Naive thymus-derived CD8-positive, alpha-beta T cell (primary cell): ENCODE measurements at regions not wholly inside any gene's neighbourhood (a gene's known extent, or its start where the extent isn't known, plus 50 kb on each side); places are given as distances from the start of the nearest gene placed in this dataset.

Experiments used
- ATAC-seq, 2 donors: fragments of 150-1000 bp; cut with Tn5 transposase in 1 of 2; sonication (Bioruptor Pico), chemical (Tn5 transposase) in 1 of 2; 1 replicate in 1 of 2; 2 replicates in 1 of 2; pipeline ENCODE4 v1.10.0; 2021; ENCODE audit warnings: mild to moderate bottlenecking in 2 of 2, moderate library complexity in 2 of 2
- POLR2A ChIA-PET: fragments of 350-600 bp; sonication (Branson Sonifier 250); formaldehyde crosslinking; loops from one replicate; lab custom pipeline; 2021; ENCODE audit warnings: antibody characterized with exemption; lab: Charles Lee
- DNase-seq, 10 donors: peaks; one replicate each; pipeline versions ENCODE4 v3.0.0 to v3.0.0-alpha.2; 2020 to 2022
- H3K27ac Mint-ChIP-seq, 10 donors: one replicate each; pipeline ENCODE4 v1.8.0; 2020 to 2022; ENCODE audit warnings: mild to moderate bottlenecking in 10 of 10, mixed read lengths in 10 of 10, moderate library complexity in 4 of 10, inconsistent platforms in 1 of 10
- H3K27me3 Mint-ChIP-seq, 5 donors: one replicate each; pipeline ENCODE4 v1.8.0; 2021 to 2022; ENCODE audit warnings: mixed read lengths in 5 of 5
- H3K36me3 Mint-ChIP-seq, 3 donors: one replicate each; pipeline ENCODE4 v1.8.0; 2020 to 2022; ENCODE audit warnings: mixed read lengths in 3 of 3, mild to moderate bottlenecking in 2 of 3, inconsistent platforms in 1 of 3
- H3K4me1 Mint-ChIP-seq, 4 donors: one replicate each; pipeline ENCODE4 v1.8.0; 2021 to 2022; ENCODE audit warnings: mixed read lengths in 4 of 4
- H3K4me3 Mint-ChIP-seq, 10 donors: one replicate each; pipeline ENCODE4 v1.8.0; 2020 to 2022; ENCODE audit warnings: mild to moderate bottlenecking in 10 of 10, mixed read lengths in 10 of 10, moderate library complexity in 6 of 10, inconsistent platforms in 1 of 10
- H3K9me3 Mint-ChIP-seq, 9 donors: one replicate each; pipeline ENCODE4 v1.8.0; 2020 to 2022; ENCODE audit warnings: mixed read lengths in 9 of 9, mild to moderate bottlenecking in 3 of 9, inconsistent platforms in 1 of 9, moderate library complexity in 1 of 9

DNA sequence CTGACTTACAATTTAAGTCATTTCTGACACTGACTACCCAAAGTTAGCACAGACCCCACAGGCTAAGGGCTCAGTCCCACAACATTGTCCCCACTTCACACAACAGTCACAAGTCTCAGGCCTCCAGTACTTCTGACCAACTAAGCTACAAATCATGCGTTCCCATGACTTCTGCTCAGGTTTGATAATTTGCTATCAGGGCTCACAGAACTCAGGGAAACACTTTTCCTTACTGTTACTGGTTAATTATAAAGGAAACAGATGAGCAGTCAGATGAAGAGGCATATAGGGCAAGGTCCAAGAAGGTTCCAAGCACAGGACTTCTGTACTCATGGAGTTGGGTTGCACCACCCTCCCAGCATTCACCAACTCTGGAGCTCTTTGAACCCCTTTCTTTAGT, 151.2 kb upstream of the TNR start:
- no peak for ATAC-seq

DNA sequence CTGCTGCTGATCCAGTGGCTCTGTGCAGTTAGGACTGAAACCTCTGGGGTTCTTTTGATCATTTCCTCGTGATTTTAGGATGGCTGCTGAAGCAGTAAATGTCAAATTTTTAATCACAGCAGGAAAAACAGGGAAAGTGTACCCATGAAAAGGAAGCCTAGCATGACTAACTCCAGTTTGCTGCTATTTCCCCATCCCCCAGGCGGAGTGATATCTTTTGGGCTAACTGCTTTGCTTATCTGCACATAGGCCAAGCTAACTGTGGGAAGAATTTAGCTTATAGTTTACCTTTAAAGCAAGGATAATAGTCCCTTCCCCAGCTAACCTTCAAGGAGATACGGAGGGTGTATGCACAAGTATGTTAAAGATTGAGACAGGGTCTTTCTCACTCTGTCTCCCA, 149.8 kb upstream of the TNR start:
- Mint-ChIP-seq H3K36me3 (peaks cover 0 to 7% (median 4%) of the 10 kb centered on the region in 3 donors), H3K27me3 (peaks cover 0 to 5% (median 0%) of the 10 kb centered on the region in 5 donors), H3K27ac (no peak overlapping the region), H3K9me3 (peaks cover 0 to 3% (median 0%) of the 10 kb centered on the region in 9 donors), H3K4me3 (no peak overlapping the region), H3K4me1 (peaks cover 0 to 4% (median 0%) of the 10 kb centered on the region in 4 donors)
- ATAC-seq, result no peak
- POLR2A ChIA-PET, result no interaction called here
- DNase-seq, result no peak

More for the DNA sequence above, 151.2 kb upstream of the TNR start:
- Mint-ChIP-seq H3K36me3 (peaks cover 0 to 7% (median 4%) of the 10 kb centered on the region in 3 donors), H3K27ac (no peak overlapping the region), H3K4me1 (no peaks in the 10 kb centered on the region), H3K4me3 (no peak overlapping the region), H3K9me3 (peaks cover 0 to 3% (median 0%) of the 10 kb centered on the region in 9 donors), H3K27me3 (peaks cover 0 to 4% (median 0%) of the 10 kb centered on the region in 5 donors)
- no peak for DNase-seq
- POLR2A ChIA-PET, result no interaction called here

DNA sequence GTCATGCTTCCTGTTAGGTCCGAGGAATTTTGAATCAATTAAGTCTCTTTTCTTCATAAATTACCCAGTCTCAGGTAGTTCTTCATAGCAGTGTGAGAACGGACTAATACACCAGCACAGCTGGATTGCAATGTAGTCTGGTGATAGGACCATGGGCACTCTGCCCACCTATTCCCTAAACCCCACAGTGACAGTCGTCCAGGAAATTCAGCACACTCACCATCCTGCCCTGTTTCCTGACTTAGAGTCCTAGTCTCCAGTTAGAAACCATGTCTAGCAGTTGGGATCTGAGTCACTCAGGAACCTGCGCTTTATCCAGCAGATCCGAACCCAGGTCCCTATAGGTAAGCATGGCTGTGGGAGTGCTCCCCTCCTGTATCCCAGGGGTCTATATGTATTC, 149.3 kb upstream of the TNR start:
- no peak overlapping the region for H3K27ac Mint-ChIP-seq
- peaks cover 0 to 4% (median 0%) of the 10 kb centered on the region in 4 donors for H3K4me1 Mint-ChIP-seq
- peaks cover 0 to 7% (median 4%) of the 10 kb centered on the region in 3 donors for H3K36me3 Mint-ChIP-seq

DNA sequence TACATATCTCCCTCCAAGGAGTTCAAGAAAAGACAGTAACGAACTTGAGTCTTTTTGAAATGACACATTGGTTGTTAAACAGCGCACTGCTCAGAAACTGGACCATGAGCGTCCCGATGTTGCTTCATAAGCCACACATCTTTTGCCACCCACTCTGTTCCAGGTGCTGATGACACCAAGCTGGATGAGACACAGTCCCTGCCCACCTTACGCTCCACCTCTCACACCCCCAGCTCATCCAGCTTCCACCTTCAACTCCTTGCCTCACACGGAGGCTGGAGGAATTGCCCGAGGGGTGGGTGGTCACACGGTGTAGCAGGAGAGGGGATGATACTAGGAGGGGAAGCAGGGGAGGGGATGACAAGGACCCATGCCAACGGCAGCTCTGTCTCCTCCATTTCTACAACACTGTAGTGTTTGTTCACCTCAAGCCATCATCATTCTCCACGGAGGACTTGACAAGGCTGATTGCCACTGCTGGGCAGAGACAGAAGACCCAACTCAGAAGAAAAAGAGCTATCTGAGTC, 148.5 kb upstream of the TNR start:
- ATAC-seq (no peak), DNase-seq (no peak)
- Mint-ChIP-seq H3K27me3 (peaks cover 0 to 5% (median 0%) of the 10 kb centered on the region in 5 donors), H3K4me3 (no peak overlapping the region), H3K27ac (no peak overlapping the region), H3K4me1 (peaks cover 0 to 4% (median under 1%) of the 10 kb centered on the region in 4 donors), H3K9me3 (peaks cover 0 to 3% (median 0%) of the 10 kb centered on the region in 9 donors), H3K36me3 (peaks cover 0 to 7% (median 2%) of the 10 kb centered on the region in 3 donors)
- POLR2A ChIA-PET, result no interaction called here

More for the DNA sequence above, 149.3 kb upstream of the TNR start:
- peaks cover 0 to 5% (median 0%) of the 10 kb centered on the region in 5 donors for H3K27me3 Mint-ChIP-seq
- DNase-seq (no peak), ATAC-seq (no peak)
- no peak overlapping the region for H3K4me3 Mint-ChIP-seq
- POLR2A ChIA-PET, result no interaction called here
- peaks cover 0 to 3% (median 0%) of the 10 kb centered on the region in 9 donors for H3K9me3 Mint-ChIP-seq

DNA sequence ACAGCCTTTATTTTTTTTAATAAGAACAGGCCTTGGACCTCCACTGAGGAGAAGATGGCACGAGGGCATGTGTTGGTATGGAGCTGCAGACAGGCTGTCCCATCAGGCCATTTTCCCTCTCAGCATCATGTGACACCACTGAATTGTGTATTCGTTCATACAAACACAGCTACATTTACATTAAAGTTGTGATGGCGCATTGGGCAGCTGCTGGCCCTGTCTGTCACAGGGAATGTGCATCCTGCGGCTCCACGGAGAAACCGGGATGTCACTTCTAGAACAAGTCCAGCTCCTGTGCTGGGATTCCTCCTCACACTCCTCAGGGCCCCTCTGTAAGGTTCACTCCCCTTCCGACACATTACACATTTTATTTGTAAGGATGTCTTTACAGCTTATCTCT, 147.6 kb upstream of the TNR start:
- DNase-seq, result no peak
- Mint-ChIP-seq H3K27ac (no peak overlapping the region), H3K4me3 (no peak overlapping the region), H3K9me3 (peaks cover 0 to 3% (median 0%) of the 10 kb centered on the region in 9 donors), H3K36me3 (peaks cover 0 to 6% (median 0%) of the 10 kb centered on the region in 3 donors), H3K27me3 (peaks cover 0 to 5% (median 0%) of the 10 kb centered on the region in 5 donors), H3K4me1 (peaks cover 0 to 4% (median under 1%) of the 10 kb centered on the region in 4 donors)
- POLR2A ChIA-PET, result no interaction called here
- ATAC-seq, result no peak

DNA sequence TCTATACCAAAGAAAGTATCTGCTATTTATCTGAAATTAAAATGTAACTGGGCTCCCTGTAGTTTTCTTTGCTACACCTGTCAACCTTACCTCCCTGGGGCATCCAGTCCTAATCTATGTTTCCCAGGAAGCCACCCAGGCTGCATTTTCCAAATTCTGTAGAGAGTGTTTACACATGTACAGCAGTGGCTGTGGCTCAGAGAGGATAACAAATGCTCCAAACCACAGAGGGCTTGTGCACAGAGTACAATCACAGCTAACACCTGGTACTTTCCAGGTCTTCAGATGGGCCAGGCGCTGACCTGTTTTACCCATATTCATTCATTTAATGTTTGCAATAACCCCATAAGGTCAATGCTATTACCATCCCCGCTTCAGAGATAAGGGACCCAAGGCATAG, 146.5 kb upstream of the TNR start:
- ATAC-seq, result no peak
- Mint-ChIP-seq H3K27me3 (peaks cover 0 to 5% (median 0%) of the 10 kb centered on the region in 5 donors), H3K9me3 (no peaks in the 10 kb centered on the region)

DNA sequence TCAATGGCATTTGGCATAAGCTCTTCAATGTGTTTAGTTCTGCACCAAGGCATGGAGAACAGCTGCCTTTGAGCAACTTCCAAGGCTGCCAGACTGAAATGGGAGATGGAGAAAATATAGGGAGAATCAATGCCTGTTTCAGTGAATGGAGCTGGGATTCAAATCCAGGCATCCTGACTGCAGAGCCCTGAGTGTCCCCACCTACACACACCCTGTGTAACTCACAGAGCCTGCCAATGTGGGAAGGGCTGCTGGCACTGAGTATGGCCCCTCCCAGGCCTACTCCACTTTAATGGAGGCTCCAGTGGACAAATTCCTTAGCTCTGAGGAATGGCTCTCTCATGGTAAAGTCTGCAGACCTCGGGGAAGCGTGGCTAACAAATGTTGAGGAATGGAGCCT, 145.6 kb upstream of the TNR start:
- H3K27me3 Mint-ChIP-seq, result peaks cover 0 to 5% (median 0%) of the 10 kb centered on the region in 5 donors
- H3K4me3 Mint-ChIP-seq, result no peak overlapping the region
- no peak overlapping the region for H3K27ac Mint-ChIP-seq
- peaks cover 0 to 4% (median under 1%) of the 10 kb centered on the region in 4 donors for H3K4me1 Mint-ChIP-seq
- no peak for DNase-seq
- POLR2A ChIA-PET, result no interaction called here
- no peak for ATAC-seq
- no peaks in the 10 kb centered on the region for H3K9me3 Mint-ChIP-seq
- H3K36me3 Mint-ChIP-seq, result no peaks in the 10 kb centered on the region

More for the DNA sequence above, 146.5 kb upstream of the TNR start:
- no peaks in the 10 kb centered on the region for H3K36me3 Mint-ChIP-seq
- H3K27ac Mint-ChIP-seq, result no peak overlapping the region
- POLR2A ChIA-PET, result no interaction called here
- peaks cover 0 to 4% (median under 1%) of the 10 kb centered on the region in 4 donors for H3K4me1 Mint-ChIP-seq
- no peak for DNase-seq
- H3K4me3 Mint-ChIP-seq, result no peak overlapping the region

DNA sequence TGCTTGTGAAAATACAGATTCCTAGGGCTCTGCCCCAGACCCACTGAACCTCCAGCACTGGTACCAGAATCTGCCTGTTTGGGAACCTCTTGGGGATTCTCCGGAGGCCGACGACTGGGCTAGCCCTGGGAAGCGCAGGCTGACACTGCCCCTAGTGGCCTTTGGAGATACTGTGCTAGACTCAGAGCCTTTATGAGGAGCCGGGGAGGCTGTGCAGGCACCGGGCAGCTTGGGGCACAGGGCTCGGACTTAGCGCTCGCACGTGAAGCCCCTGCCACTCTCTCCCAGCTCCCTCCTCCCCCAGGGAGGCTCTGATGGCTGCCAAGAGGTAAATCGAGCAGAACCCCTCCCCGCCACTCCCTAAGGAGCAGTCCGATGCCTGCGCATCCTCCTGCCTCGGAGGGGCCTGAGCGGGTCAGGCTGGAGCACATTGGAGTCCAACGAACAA, 144.6 kb upstream of the TNR start:
- POLR2A ChIA-PET, result no interaction called here
- H3K4me3 Mint-ChIP-seq, result no peak overlapping the region
- no peaks in the 10 kb centered on the region for H3K9me3 Mint-ChIP-seq
- H3K4me1 Mint-ChIP-seq, result peaks cover 0 to 4% (median under 1%) of the 10 kb centered on the region in 4 donors
- H3K27me3 Mint-ChIP-seq, result peaks cover 0 to 5% (median 0%) of the 10 kb centered on the region in 5 donors
- ATAC-seq (no peak), DNase-seq (peak in 1 of 10 donors; percentile 9)
- no peak overlapping the region for H3K27ac Mint-ChIP-seq
- H3K36me3 Mint-ChIP-seq, result no peaks in the 10 kb centered on the region

DNA sequence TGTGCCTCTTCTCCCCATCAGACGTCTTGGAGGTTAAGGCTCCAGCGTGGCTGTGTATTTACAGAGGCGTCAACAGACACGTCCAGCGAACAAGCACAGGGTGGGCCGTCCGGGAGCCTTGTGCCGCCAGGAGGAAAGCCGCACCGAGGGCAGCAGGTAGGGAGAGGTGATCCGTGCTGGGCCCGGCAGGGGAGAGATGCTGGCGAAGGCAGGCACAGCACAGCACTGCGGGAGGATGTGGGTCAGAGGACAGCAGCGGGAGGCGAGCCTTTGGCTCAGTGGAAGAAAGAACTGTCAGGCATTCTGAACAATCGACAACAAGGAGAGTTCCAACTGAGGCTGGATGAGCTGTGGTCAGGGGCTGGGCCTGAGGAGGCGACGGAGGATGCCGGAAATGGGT, 144.1 kb upstream of the TNR start:
- H3K27ac Mint-ChIP-seq, result no peak overlapping the region
- H3K4me3 Mint-ChIP-seq, result peak overlapping the region in 1 of 10 donors; percentile 40
- peaks cover 0 to 5% (median 0%) of the 10 kb centered on the region in 5 donors for H3K27me3 Mint-ChIP-seq
- H3K36me3 Mint-ChIP-seq, result no peaks in the 10 kb centered on the region
- POLR2A ChIA-PET, result no interaction called here
- ATAC-seq (no peak), DNase-seq (no peak)
- no peaks in the 10 kb centered on the region for H3K9me3 Mint-ChIP-seq
- H3K4me1 Mint-ChIP-seq, result peaks cover 0 to 4% (median under 1%) of the 10 kb centered on the region in 4 donors

DNA sequence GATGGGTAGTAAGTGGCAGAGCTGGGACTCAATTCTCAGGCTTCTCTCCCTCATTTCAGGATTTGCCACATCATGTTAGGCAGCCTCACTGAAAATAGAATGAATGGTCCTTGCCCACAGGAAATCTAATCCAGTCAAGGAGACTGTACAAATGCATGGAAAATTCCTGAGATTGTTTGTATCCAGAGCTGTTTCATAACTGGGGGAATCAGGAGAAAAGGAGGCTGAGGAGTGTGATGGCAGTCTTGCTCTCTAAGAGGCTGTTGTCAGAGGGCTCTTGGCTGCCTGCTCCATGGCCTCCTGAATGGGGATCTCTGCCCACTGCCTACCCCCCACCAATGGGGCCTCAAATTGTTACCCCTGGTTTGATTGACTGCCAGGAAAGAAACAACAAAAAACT, 141.9 kb upstream of the TNR start:
- Mint-ChIP-seq H3K9me3 (no peaks in the 10 kb centered on the region), H3K27me3 (peaks cover 0 to 5% (median 0%) of the 10 kb centered on the region in 5 donors), H3K36me3 (no peaks in the 10 kb centered on the region), H3K27ac (no peak overlapping the region), H3K4me3 (no peak overlapping the region), H3K4me1 (peaks cover 0 to 8% (median 2%) of the 10 kb centered on the region in 4 donors)
- no peak for DNase-seq
- POLR2A ChIA-PET, result no interaction called here
- no peak for ATAC-seq

DNA sequence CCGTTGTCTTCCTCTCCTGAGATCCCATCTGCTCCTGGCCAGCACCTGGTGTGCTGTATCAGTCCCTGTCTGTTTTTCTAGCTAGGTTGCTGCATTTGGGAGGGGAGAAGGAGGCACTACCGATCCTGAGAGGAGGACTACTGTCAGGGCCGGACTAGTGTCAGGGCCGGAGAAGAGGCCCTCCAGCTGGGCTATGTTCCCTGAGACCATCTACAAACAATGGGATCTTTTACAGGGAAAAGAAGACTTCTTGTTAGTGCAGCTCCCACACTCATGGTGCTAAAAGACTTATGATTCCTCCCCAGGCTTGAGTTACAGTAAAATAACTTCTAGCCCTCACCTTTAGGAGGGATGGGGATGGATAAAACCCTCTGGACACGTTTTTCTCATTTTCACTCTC, 141.0 kb upstream of the TNR start:
- Mint-ChIP-seq H3K36me3 (no peaks in the 10 kb centered on the region), H3K27me3 (peaks cover 0 to 5% (median 1%) of the 10 kb centered on the region in 5 donors), H3K27ac (no peak overlapping the region), H3K9me3 (no peaks in the 10 kb centered on the region), H3K4me3 (no peak overlapping the region), H3K4me1 (peaks cover 0 to 8% (median 2%) of the 10 kb centered on the region in 4 donors)
- DNase-seq (no peak), ATAC-seq (no peak)
- POLR2A ChIA-PET, result no interaction called here

DNA sequence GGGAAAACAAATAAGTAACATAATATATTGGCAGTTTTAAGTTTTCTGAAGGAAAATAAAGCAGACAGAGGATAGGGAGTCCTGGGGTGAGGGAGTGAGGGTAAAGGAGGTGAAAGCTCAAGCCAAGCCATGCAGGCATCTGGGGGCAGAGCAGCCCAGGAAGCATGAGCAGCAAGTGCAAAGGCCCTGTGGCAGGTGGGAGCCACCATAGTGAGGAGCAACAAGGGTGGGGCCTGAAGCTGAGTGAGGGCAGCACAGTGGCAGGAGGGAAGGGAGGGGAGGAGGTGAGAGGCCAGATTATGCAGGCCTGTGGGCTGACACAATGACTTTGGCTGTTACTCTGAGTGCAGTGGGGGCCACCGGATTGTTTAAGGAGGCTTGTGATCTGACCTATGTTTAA, 138.8 kb upstream of the TNR start:
- H3K36me3 Mint-ChIP-seq, result no peaks in the 10 kb centered on the region
- peaks cover 0 to 7% (median 0%) of the 10 kb centered on the region in 4 donors for H3K4me1 Mint-ChIP-seq
- H3K4me3 Mint-ChIP-seq, result no peak overlapping the region
- H3K9me3 Mint-ChIP-seq, result no peaks in the 10 kb centered on the region
- ATAC-seq, result no peak
- POLR2A ChIA-PET, result no interaction called here
- peaks cover 0 to 2% (median 0%) of the 10 kb centered on the region in 5 donors for H3K27me3 Mint-ChIP-seq
- peak overlapping the region in 1 of 10 donors; percentile 15 for H3K27ac Mint-ChIP-seq
- no peak for DNase-seq

DNA sequence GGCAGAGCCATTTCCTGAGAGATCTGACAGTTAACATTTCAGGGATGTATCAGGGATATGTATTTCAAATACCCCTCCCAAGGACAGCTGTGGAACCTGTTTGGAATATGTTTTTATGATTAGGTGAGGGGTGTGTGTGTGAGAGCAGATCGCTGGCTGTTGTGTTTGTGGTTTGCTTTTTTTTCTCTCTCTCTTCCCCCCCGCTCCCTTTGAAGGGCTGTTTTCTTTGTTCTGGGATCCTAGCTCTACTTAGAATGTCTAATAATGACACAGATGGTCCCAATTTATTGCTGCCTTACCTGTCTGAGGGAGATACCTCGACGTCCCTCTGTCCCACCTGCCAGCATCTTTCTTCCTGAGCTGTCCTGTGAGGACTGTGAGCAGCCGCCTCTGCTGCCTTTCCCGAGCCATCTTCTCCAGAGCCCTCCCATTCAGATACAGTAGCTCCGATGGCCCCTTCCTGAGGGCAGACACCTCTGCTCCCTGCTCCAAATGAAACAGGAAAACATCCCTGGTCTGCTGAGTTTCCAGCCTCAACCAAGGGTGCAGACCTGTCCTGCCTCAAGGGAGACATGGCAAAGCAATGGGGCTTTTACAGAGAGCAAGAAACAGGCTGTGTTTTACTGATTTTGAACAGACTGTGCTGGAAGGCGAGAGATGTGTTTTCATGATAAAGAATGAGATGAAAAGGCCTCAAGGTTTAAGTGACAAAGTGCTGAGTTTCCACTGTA, 138.0 kb upstream of the TNR start:
- ATAC-seq, result no peak
- peaks cover 0 to 2% (median 0%) of the 10 kb centered on the region in 5 donors for H3K27me3 Mint-ChIP-seq
- no peak overlapping the region for H3K4me3 Mint-ChIP-seq
- H3K36me3 Mint-ChIP-seq, result no peaks in the 10 kb centered on the region
- DNase-seq, result no peak
- no peaks in the 10 kb centered on the region for H3K9me3 Mint-ChIP-seq
- no peak overlapping the region for H3K27ac Mint-ChIP-seq
- peaks cover 0 to 7% (median 0%) of the 10 kb centered on the region in 4 donors for H3K4me1 Mint-ChIP-seq
- POLR2A ChIA-PET, result no interaction called here
